HG02870 (cell line): ENCODE measurements at regions not wholly inside any gene's neighbourhood (a gene's known extent, or its start where the extent isn't known, plus 50 kb on each side); places are given as distances from the start of the nearest gene placed in this dataset.

Source experiments
- ATAC-seq: cut with Tn5 transposase; IDR thresholded peaks from one replicate; pipeline ENCODE4 v1.9.1; 2021; ENCODE audit warnings: mild to moderate bottlenecking, moderate library complexity; ENCODE audit not compliant: unreplicated experiment

- ATAC-seq, result no peak
Measured at GRCh38 chr10:129320340-129320739, 146.7 kb upstream of the MGMT start.

DNA sequence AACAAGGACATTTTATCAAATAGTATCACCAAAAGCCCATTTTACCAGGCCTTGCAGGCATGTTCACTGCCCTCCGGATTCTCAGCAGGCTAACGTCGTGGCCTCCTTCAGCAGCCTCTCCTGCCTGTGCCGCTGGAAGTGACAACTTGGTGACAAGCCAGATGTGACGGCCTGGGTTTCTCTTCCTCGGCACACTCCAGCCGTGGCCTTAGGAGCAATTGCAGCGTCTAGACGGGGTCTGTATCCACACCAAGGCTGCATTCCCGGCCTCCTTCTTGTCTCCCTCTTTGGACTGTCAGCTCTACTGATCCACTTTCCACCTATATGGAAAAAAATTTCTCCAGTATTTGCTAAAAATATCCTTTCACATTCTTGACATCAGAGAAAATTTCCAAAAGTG is 145.3 kb upstream of the MGMT start:
- ATAC-seq, result no peak

- no peak for ATAC-seq
Measured at GRCh38 chr10:129322933-129323820, 143.9 kb upstream of the MGMT start.

DNA sequence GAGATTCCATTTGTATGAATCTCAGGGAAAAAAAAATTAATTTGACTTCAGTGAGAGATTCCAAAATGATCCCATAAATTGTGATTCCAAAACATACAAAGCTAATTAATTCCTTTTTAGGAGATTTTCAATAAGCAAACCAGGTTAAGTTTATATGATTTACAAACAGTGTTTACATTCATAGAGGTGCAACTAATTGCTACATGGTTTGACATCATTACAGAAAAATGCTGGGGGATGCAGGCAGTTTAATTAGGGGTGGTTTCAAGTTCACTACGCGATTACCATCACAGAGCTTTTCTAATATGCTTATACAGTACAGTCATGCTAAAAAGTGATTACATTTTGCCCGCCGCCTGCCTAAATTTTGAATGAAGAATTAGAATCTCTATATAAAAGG is 143.2 kb upstream of the MGMT start:
- ATAC-seq, result no peak

GRCh38 chr10:129325893-129326292 is 141.1 kb upstream of the MGMT start:
- ATAC-seq, result no peak

DNA sequence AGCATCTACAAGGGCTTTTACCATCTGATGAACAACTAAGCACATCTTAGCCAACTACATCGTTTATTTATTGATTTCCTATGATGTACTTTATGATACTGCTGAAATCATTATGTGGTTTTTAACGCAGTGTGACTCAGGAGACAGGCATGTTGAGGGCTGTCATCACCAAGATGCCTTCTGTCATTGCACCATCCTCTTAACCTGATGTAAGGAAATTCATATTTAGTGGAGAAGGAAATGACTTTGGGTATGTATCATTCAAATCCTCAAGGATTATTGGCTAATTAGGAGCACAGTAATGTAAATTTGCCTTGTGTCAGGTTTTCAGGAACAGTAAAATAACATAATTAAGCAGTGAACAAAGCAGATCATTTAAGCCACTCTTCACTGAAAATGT is 138.5 kb upstream of the MGMT start:
- ATAC-seq, result no peak

DNA sequence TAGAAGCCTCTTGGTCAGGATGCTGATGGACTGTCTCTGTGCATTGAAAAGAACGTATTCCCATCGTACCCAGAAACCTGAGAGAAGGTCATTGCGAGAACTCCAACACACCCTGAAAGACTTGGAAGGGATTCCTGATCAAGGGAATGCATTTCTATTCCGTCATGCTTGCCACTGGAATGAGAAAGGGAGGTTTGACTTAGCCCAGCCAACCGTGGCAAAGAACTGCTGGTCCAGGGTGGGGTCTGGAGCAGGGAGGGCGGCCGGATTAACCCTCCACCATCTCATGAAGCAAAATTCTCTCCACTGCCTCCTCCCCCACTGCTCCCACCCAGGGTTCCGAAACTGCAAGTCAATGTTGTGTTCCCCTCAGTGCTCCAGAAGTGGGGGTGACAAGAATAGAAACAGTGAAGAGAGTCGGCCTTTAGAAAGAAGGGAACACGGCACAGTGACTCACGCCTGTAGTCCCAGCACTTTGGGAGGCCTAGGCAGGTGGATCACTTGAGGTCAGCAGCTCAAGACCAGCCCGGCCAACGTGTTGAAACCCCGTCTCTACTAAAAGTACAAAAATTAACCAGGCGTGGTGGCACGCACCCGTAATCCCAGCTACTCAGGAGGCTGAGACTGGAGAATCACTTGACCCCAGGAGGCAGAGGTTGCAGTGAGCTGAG is 137.5 kb upstream of the MGMT start:
- ATAC-seq, result no peak

DNA sequence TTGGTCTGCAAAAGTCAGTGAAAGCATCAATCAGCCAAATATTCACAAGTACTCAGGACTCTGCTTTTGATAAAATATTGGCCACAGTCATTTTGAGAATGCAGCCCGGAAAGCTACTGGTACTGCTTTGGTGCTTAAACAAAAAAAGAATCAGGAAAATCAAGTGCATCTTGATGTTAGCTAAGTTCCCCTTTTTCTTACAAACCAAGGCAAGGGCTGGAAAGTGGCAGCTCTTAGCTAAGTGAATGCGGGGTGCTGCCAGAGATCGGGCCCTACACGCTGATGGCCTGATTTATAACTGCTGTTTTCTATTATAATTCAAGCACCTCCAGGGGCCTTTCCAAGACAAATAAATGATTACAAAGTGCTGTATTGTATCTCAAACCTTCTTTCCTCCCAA is 136.8 kb upstream of the MGMT start:
- no peak for ATAC-seq

DNA sequence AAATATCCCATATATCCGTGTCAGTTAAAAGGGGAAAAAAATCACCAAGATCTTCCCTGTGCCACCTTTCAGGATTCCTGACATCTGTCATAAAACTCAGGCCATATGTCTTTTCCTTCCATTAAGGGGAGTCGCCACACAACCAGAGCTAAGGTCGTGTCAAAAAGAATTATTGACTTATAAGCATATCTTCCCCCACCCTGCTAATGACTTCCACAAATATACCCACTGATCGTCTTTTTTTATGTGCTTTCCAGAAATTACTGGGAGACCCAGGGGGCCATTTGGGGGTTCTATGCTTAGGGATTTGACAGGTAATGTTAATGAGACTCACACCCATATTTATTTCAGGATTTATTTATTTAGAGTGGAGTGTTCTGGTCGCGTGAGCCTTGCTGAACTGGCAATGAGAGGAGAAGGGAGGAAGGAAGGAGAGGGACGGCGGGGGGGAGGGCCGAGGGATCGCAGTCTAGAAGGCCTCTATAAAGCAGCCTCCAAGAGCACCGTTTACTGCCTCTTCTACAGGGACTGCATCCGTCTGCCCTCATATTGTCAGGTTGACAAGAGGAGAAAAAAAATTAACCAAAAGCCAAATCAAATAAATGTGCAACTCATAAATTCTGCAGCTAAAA is 135.7 kb upstream of the MGMT start:
- ATAC-seq, result no peak

DNA sequence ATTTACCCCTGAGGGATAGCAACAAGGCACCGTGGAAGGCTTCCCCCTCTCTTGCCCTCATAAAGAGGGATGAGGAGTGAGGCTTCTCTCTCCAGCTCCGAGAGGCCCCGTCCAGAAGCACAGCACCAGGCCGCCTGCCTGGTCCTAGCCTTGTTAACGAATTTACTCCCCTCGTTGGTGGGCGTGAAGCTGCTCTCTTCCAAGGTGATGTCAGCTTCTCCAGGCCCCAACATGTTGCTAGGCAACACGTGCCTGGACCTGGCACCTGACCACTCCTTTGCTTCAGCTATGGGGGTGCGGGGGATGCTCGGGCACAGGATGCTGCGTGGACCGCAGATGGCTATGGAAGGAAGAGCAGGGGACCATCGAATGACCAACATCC is 135.2 kb upstream of the MGMT start:
- ATAC-seq, result no peak

GRCh38 chr10:129332476-129332875 is 134.6 kb upstream of the MGMT start:
- ATAC-seq, result no peak

DNA sequence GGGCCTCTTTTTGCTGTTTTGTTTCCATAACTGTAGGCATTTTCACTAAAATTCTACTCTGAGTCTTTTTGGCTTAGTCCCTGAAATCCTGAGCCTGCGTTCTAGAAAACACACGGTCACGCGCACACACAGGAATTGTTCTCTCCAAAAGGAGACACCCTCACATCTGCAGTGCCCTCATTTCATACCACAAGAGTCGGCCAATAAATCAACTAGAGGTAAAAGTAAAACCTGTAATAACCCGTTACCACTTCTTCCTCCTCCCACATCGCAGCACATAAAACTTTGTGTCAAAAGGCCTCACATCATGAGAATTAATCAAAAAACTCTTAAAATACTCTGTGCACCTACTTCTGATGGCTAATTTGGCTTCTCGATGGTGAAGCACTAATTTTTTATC is 133.3 kb upstream of the MGMT start:
- no peak for ATAC-seq

- no peak for ATAC-seq
Measured at GRCh38 chr10:129334266-129334665, 132.8 kb upstream of the MGMT start.

DNA sequence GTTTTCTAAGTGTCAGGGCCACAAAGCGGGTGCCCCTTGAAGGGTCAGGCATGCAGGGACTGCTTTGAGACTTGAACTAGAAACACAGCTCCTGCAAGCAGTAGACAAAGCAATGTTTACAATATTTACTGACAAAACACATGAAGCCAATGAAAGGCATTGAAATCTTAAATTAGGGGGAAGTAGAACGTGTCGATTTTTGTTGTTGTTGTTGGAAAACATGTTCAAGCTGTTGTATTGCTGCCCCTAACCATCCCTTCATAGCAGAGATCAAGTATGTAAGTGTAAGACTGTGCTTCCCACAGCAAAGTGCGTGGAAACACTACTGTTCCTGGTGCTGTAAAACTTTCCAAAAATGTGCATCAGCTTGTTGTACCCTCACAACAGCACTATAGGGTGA is 131.6 kb upstream of the MGMT start:
- ATAC-seq, result no peak

- ATAC-seq, result no peak
Measured at GRCh38 chr10:129335942-129336341, 131.1 kb upstream of the MGMT start.

DNA sequence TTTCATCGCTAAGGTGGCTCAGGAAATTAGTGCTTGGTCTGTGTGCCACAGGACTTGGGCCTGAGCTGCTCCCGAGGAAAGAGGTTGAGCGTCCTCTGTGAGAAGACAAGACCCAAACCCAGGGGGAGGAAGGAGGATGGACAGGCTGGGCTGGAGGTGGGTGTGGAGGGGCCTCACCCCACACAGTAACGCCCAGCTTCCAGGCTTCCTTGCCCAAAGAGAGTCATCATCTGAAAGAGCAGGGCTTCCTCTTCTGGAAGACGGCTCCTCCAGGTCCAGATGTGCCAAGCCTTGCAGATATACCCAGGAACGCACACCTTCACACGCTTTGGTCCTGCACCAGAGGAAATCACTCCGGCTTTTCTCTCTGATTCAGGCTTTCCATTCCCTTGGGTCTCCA is 127.8 kb upstream of the MGMT start:
- ATAC-seq, result no peak

GRCh38 chr10:129339841-129340240 is 127.2 kb upstream of the MGMT start:
- ATAC-seq, result no peak

DNA sequence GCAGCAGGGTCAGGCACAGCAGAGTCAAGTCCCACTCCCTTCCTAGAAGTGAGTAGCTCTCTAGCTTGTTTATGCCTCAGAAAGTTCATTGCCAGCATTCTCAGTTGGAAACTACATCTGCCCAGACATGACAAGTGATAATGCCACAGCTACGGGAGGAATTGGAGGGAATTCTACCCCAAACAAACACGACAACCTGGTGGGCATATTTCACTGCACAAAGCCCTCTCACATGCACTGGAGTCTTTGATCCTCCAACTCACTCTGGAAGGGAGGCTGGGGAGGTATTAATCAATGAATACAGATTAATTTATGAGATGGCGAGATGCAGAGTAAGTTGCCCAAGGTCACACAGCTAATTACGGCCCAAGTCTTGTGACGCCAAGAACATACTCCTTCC is 126.0 kb upstream of the MGMT start:
- no peak for ATAC-seq

GRCh38 chr10:129342385-129342784 is 124.7 kb upstream of the MGMT start:
- ATAC-seq, result no peak

- ATAC-seq, result no peak
Measured at GRCh38 chr10:129343141-129343540, 123.9 kb upstream of the MGMT start.

- ATAC-seq, result no peak
Measured at GRCh38 chr10:129344103-129344502, 122.9 kb upstream of the MGMT start.

GRCh38 chr10:129344731-129345355 is 122.2 kb upstream of the MGMT start:
- no peak for ATAC-seq
